Vagina (tissue), 2 donors: ENCODE measurements at regions not wholly inside any gene's neighbourhood (a gene's known extent, or its start where the extent isn't known, plus 50 kb on each side); places are given as distances from the start of the nearest gene placed in this dataset.

ENCODE experiments used
- CTCF ChIP-seq, 3 experiments: fragments of 450-650 bp in 2 of 3; fragments of 200-600 bp in 1 of 3; sonication (generic) in 1 of 3; IDR thresholded peaks; one replicate each; pipeline ENCODE4 v1.5.1; 2017 to 2019; ENCODE audit warnings: antibody characterized with exemption in 3 of 3, mild to moderate bottlenecking in 2 of 3, moderate library complexity in 2 of 3
- POLR2A ChIP-seq, 2 donors: fragments of 450-650 bp; IDR thresholded peaks; one replicate each; pipeline ENCODE4 v1.6.1; 2017; ENCODE audit warnings: antibody characterized with exemption in 2 of 2, mild to moderate bottlenecking in 2 of 2, moderate library complexity in 2 of 2
- POLR2AphosphoS5 ChIP-seq, 2 donors: sonication (generic); formaldehyde crosslinking; IDR thresholded peaks; one replicate each; pipeline ENCODE4 v1.9.0; 2017; ENCODE audit warnings: antibody characterized with exemption in 2 of 2, mild to moderate bottlenecking in 2 of 2, low read depth in 1 of 2; ENCODE audit not compliant: insufficient read depth in 1 of 2

DNA sequence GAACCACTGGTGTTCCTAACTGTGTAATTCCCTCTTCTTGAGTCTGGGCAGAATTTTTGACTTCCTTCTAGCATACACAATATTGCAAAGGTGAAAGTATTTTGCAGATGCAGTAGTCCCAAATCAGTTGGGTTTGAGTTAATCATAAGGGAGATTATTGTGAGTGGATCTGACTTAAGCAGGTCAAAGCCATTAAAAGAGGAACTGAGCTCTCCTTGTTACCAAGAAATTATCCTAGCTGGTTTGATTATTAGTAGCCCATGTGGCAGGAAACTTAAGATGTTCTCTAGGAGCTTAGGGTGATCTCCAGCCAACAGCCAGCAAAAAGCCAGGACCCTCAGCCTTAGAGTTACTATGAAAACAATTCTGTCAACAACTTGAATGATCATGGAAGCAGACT, 221.8 kb downstream of the RPIA start:
- TF ChIP-seq CTCF (IDR thresholded peaks at IDR 0.05) (no peak), POLR2AphosphoS5 (IDR thresholded peaks at IDR 0.05; ENCODE audit: insufficient read depth in 1 of 2, low read depth in 1 of 2) (no peak), POLR2A (IDR thresholded peaks at IDR 0.05) (no peak)
